H9 (cell line): ENCODE measurements at regions not wholly inside any gene's neighbourhood (a gene's known extent, or its start where the extent isn't known, plus 50 kb on each side); places are given as distances from the start of the nearest gene placed in this dataset.

Source experiments
- DNase-seq: peaks from one replicate; pipeline ENCODE4 v3.0.0-alpha.2; 2017
- H2AFZ ChIP-seq: one replicate; pipeline ENCODE4 v1.6.1; 2013; ENCODE audit warnings: mild to moderate bottlenecking, low read length, control low read depth, moderate library complexity
- H2AK5ac ChIP-seq: 2 replicates; pipeline ENCODE4 v1.6.1; 2013; ENCODE audit warnings: low read length, control low read depth, mixed read lengths; ENCODE audit not compliant: insufficient read length
- H2BK120ac ChIP-seq: one replicate; pipeline ENCODE4 v1.6.1; 2013; ENCODE audit warnings: low read depth, mild to moderate bottlenecking, low read length, control low read depth, inconsistent platforms; ENCODE audit not compliant: poor library complexity, severe bottlenecking
- H2BK12ac ChIP-seq: 2 replicates; pipeline ENCODE4 v1.6.1; 2013; ENCODE audit warnings: low read length, control low read depth, mixed read lengths, low read depth; ENCODE audit not compliant: insufficient read length
- H2BK15ac ChIP-seq: 2 replicates; pipeline ENCODE4 v1.6.1; 2013; ENCODE audit warnings: low read depth, low read length, control low read depth
- H2BK20ac ChIP-seq: one replicate; pipeline ENCODE4 v1.6.1; 2013; ENCODE audit warnings: low read depth, mild to moderate bottlenecking, low read length, control low read depth, inconsistent platforms; ENCODE audit not compliant: poor library complexity, severe bottlenecking
- H2BK5ac ChIP-seq: 2 replicates; pipeline ENCODE4 v1.6.1; 2013; ENCODE audit warnings: low read length, control low read depth, mixed read lengths; ENCODE audit not compliant: insufficient read length
- H3K14ac ChIP-seq: 2 replicates; pipeline ENCODE4 v1.6.1; 2013; ENCODE audit warnings: low read length, control low read depth; ENCODE audit not compliant: insufficient read depth
- H3K18ac ChIP-seq: 2 replicates; pipeline ENCODE4 v1.6.1; 2013; ENCODE audit warnings: low read depth, mild to moderate bottlenecking, mixed read lengths, low read length, control low read depth; ENCODE audit not compliant: insufficient read length
- H3K23ac ChIP-seq: 2 replicates; pipeline ENCODE4 v1.6.1; 2013; ENCODE audit warnings: low read length, control low read depth, mixed read lengths, low read depth; ENCODE audit not compliant: insufficient read length
- H3K23me2 ChIP-seq: 2 replicates; pipeline ENCODE4 v1.6.1; 2013; ENCODE audit warnings: low read depth, mild to moderate bottlenecking, mixed read lengths, low read length, control low read depth; ENCODE audit not compliant: insufficient read length, poor library complexity, severe bottlenecking
- H3K27ac ChIP-seq: 2 replicates; pipeline ENCODE4 v1.5.1; 2013; ENCODE audit warnings: low read length, control low read depth, mixed read lengths, low read depth; ENCODE audit not compliant: insufficient read length
- H3K27me3 ChIP-seq: 2 replicates; pipeline ENCODE4 v1.6.1; 2013; ENCODE audit warnings: low read length, control low read depth, inconsistent platforms; ENCODE audit not compliant: insufficient read depth
- H3K4ac ChIP-seq: 2 replicates; pipeline ENCODE4 v1.6.1; 2013; ENCODE audit warnings: low read depth, mild to moderate bottlenecking, control low read depth, inconsistent platforms, low read length, moderate library complexity
- H3K4me1 ChIP-seq: 2 replicates; pipeline ENCODE4 v1.6.1; 2013; ENCODE audit warnings: low read length, control low read depth, inconsistent platforms; ENCODE audit not compliant: insufficient read depth
- H3K4me2 ChIP-seq: 2 replicates; pipeline ENCODE4 v1.6.1; 2013; ENCODE audit warnings: low read length, control low read depth, mixed read lengths; ENCODE audit not compliant: insufficient read length, insufficient read depth
- H3K56ac ChIP-seq: 2 replicates; pipeline ENCODE4 v1.6.1; 2013; ENCODE audit warnings: low read depth, mild to moderate bottlenecking, mixed read lengths, low read length, control low read depth; ENCODE audit not compliant: insufficient read length
- H3K79me1 ChIP-seq: 2 replicates; pipeline ENCODE4 v1.6.1; 2013; ENCODE audit warnings: low read depth, mild to moderate bottlenecking, moderate library complexity, low read length, control low read depth, inconsistent platforms; ENCODE audit not compliant: insufficient read depth, poor library complexity, severe bottlenecking
- H3K79me2 ChIP-seq: 2 replicates; pipeline ENCODE4 v1.6.1; 2013; ENCODE audit warnings: low read length, control low read depth, inconsistent platforms; ENCODE audit not compliant: insufficient read depth
- H3K9ac ChIP-seq: 2 replicates; pipeline ENCODE4 v1.6.1; 2013; ENCODE audit warnings: low read length, control low read depth, mixed read lengths; ENCODE audit not compliant: insufficient read length; ENCODE audit errors: extremely low read depth
- H3K9me3 ChIP-seq: one replicate; pipeline ENCODE4 v1.6.1; 2013; ENCODE audit warnings: low read depth, low read length, inconsistent platforms; ENCODE audit not compliant: control insufficient read depth
- H3T11ph ChIP-seq: one replicate; pipeline ENCODE4 v1.6.1; 2013; ENCODE audit warnings: mild to moderate bottlenecking, low read length, control low read depth, inconsistent platforms
- H4K20me1 ChIP-seq: one replicate; pipeline ENCODE4 v1.6.1; 2013; ENCODE audit not compliant: control insufficient read depth, insufficient read length, insufficient read depth
- H4K5ac ChIP-seq: 2 replicates; pipeline ENCODE4 v1.6.1; 2013; ENCODE audit warnings: low read depth, mild to moderate bottlenecking, mixed read lengths, low read length, control low read depth; ENCODE audit not compliant: insufficient read length
- H4K8ac ChIP-seq: replicated peaks from 2 replicates; pipeline ENCODE4 v1.6.1; 2013; ENCODE audit warnings: low read length, control low read depth, mixed read lengths, low read depth; ENCODE audit not compliant: insufficient read length
- H4K91ac ChIP-seq: 2 replicates; pipeline ENCODE4 v1.6.1; 2013; ENCODE audit warnings: low read depth, mild to moderate bottlenecking, moderate library complexity, mixed read lengths, low read length, control low read depth; ENCODE audit not compliant: insufficient read length
- H3K27ac Mint-ChIP-seq, 3 experiments: 2 replicates in 2 of 3; 3 replicates in 1 of 3; pipeline ENCODE4 v1.8.0; 2020 to 2021; ENCODE audit warnings: mixed read lengths in 3 of 3, mild to moderate bottlenecking in 1 of 3, moderate library complexity in 1 of 3
- H3K27me3 Mint-ChIP-seq: 2 replicates; pipeline ENCODE4 v1.8.0; 2021; ENCODE audit warnings: low read depth, mild to moderate bottlenecking, moderate library complexity, mixed read lengths
- H3K36me3 Mint-ChIP-seq, 3 experiments: 2 replicates in 2 of 3; 3 replicates in 1 of 3; pipeline ENCODE4 v1.8.0; 2020 to 2021; ENCODE audit warnings: low read depth in 3 of 3, mixed read lengths in 3 of 3; ENCODE audit not compliant: insufficient read depth in 1 of 3
- H3K4me1 Mint-ChIP-seq, 2 experiments: 2 replicates each; pipeline ENCODE4 v1.8.0; 2020; ENCODE audit warnings: mixed read lengths in 2 of 2
- H3K4me3 Mint-ChIP-seq, 2 experiments: 2 replicates in 1 of 2; 3 replicates in 1 of 2; pipeline ENCODE4 v1.8.0; 2020 to 2021; ENCODE audit warnings: mild to moderate bottlenecking in 2 of 2, mixed read lengths in 2 of 2, moderate library complexity in 1 of 2
- H3K9me3 Mint-ChIP-seq, 2 experiments: 2 replicates in 1 of 2; 3 replicates in 1 of 2; pipeline ENCODE4 v1.8.0; 2020; ENCODE audit warnings: mild to moderate bottlenecking in 2 of 2, mixed read lengths in 2 of 2, moderate library complexity in 1 of 2
- WGBS: extraction: QIAGEN DNeasy Blood & Tissue Kit; methylation state at CpG from one replicate; pipeline ENCODE4 v1.1.7; 2013; ENCODE audit warnings: missing lambda C conversion rate, low lambda C conversion rate, mixed read lengths; ENCODE audit not compliant: insufficient read length; ENCODE audit errors: extremely low coverage; 5-methylcytosine and 5-hydroxymethylcytosine counted together
- TF ChIP-seq, protein P1 (sequence below): fragments of 200-600 bp; sonication (generic); conservative IDR thresholded peaks from 3 replicates; pipeline ENCODE4 v1.8.0; 2021; ENCODE audit warnings: antibody characterized with exemption, mild to moderate bottlenecking

DNA sequence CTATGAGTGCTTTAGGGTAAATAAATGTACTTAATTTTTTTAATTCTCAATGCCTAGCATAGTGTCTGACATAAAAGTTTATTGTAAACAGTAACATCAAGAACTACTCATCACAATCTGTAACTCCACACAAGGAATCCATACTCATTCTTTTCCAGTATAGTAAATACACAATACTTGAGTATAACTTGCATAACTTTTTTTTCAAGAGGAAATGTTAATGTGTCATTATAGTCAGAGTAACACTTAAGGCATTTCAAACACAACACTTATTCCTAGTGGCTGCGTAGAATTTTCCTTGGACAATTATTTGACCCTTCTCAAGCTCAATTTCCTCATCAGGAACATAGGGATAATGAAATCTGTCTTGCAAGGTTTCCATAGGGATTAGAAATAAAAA, 584.3 kb downstream of the CAAP1 start:
- Histone ChIP-seq H3K4me1 (no peaks in the 10 kb centered on the region), H4K8ac (no peak overlapping the region), H3K27me3 (no peaks in the 10 kb centered on the region), H3K9ac (no peak overlapping the region), H2BK12ac (no peak overlapping the region), H3K9me3 (no peaks in the 10 kb centered on the region), H2BK20ac (no peak overlapping the region), H2AFZ (no peak overlapping the region), H2BK5ac (no peak overlapping the region), H3K79me2 (no peaks in the 10 kb centered on the region), H2AK5ac (no peak overlapping the region), H4K20me1 (no peaks in the 10 kb centered on the region), H3K79me1 (no peaks in the 10 kb centered on the region), H3K27ac (no peak overlapping the region), H3K14ac (no peak overlapping the region), H3K4me2 (no peak overlapping the region), H2BK120ac (no peak overlapping the region), H2BK15ac (no peak overlapping the region), H4K91ac (no peak overlapping the region), H3K56ac (no peak overlapping the region), H3K23ac (no peak overlapping the region), H3K4ac (no peak overlapping the region), H3K18ac (no peak overlapping the region), H3K23me2 (no peaks in the 10 kb centered on the region), H4K5ac (no peak overlapping the region), H3T11ph (no peak overlapping the region)
- no peaks in the 10 kb centered on the region for H3K27me3 Mint-ChIP-seq
- no CpG with 5 or more reads among the region's 1 CpG for WGBS
- H3K27ac Mint-ChIP-seq: no peak overlapping the region
- no peaks in the 10 kb centered on the region for H3K4me1 Mint-ChIP-seq
- H3K36me3 Mint-ChIP-seq: no peaks in the 10 kb centered on the region
- no peaks in the 10 kb centered on the region for H3K9me3 Mint-ChIP-seq
- H3K4me3 Mint-ChIP-seq: no peak overlapping the region
- no peak for DNase-seq
- TF ChIP-seq, protein P1, sequence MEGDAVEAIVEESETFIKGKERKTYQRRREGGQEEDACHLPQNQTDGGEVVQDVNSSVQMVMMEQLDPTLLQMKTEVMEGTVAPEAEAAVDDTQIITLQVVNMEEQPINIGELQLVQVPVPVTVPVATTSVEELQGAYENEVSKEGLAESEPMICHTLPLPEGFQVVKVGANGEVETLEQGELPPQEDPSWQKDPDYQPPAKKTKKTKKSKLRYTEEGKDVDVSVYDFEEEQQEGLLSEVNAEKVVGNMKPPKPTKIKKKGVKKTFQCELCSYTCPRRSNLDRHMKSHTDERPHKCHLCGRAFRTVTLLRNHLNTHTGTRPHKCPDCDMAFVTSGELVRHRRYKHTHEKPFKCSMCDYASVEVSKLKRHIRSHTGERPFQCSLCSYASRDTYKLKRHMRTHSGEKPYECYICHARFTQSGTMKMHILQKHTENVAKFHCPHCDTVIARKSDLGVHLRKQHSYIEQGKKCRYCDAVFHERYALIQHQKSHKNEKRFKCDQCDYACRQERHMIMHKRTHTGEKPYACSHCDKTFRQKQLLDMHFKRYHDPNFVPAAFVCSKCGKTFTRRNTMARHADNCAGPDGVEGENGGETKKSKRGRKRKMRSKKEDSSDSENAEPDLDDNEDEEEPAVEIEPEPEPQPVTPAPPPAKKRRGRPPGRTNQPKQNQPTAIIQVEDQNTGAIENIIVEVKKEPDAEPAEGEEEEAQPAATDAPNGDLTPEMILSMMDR: no peak
